IMR-90 (cell line): ENCODE measurements at regions not wholly inside any gene's neighbourhood (a gene's known extent, or its start where the extent isn't known, plus 50 kb on each side); places are given as distances from the start of the nearest gene placed in this dataset.
"Not testable (repeated sequence)": the region's sequence is repeated elsewhere in the genome, so short reads cannot be mapped to it uniquely, and the experiment has no call there.

Experiments used
- ATAC-seq: fragments of 200-7000 bp; cut with Tn5 transposase; 2 replicates; pipeline ENCODE4 v1.9.1; 2020; ENCODE audit warnings: low read depth, mild to moderate bottlenecking, moderate library complexity
- BruUV-seq: library from RNA; stranded (reverse); fragments of 400-500 nt; replicated peaks from 2 replicates; lab custom pipeline; 2021; lab: Mats Ljungman, UMichigan
- CTCF ChIA-PET: fragments of 300-600 bp; formaldehyde crosslinking; extraction: SDS; loops from one replicate; lab custom pipeline; 2021; ENCODE audit warnings: antibody characterized with exemption; lab: Yijun Ruan, JAX
- POLR2A ChIA-PET: fragments of 300-600 bp; sonication (Branson Sonifier 250); formaldehyde crosslinking; loops from one replicate; lab custom pipeline; 2022; ENCODE audit warnings: antibody characterized with exemption; ENCODE audit not compliant: unreplicated experiment; lab: Charles Lee
- DNase-seq: peaks from one replicate; pipeline ENCODE4 v3.0.0; 2013
- H2AFZ ChIP-seq: replicated peaks from 2 replicates; pipeline ENCODE3; 2013; ENCODE audit warnings: low read length, mild to moderate bottlenecking; ENCODE audit not compliant: poor library complexity
- H2AK5ac ChIP-seq: 2 replicates; pipeline ENCODE4 v1.6.1; 2013; ENCODE audit warnings: low read depth, low read length, inconsistent platforms
- H2AK9ac ChIP-seq: replicated peaks from 2 replicates; pipeline ENCODE3; 2013; ENCODE audit warnings: mild to moderate bottlenecking, low read depth, low read length, moderate library complexity; ENCODE audit not compliant: poor library complexity
- H2BK120ac ChIP-seq: 2 replicates; pipeline ENCODE4 v1.6.1; 2013; ENCODE audit warnings: low read depth, low read length, inconsistent platforms
- H2BK15ac ChIP-seq: 3 replicates; pipeline ENCODE4 v1.6.1; 2013; ENCODE audit warnings: low read depth, low read length, inconsistent platforms
- H2BK20ac ChIP-seq: 2 replicates; pipeline ENCODE4 v1.6.1; 2013; ENCODE audit warnings: low read depth, mild to moderate bottlenecking, inconsistent platforms, low read length, moderate library complexity
- H2BK5ac ChIP-seq: 2 replicates; pipeline ENCODE4 v1.6.1; 2013; ENCODE audit warnings: mild to moderate bottlenecking, low read depth, low read length, inconsistent platforms; ENCODE audit not compliant: poor library complexity, severe bottlenecking
- H3K14ac ChIP-seq: replicated peaks from 2 replicates; pipeline ENCODE4 v1.6.1; 2013; ENCODE audit warnings: low read depth, low read length, inconsistent platforms
- H3K18ac ChIP-seq: 2 replicates; pipeline ENCODE4 v1.6.1; 2013; ENCODE audit warnings: low read depth, low read length, control low read depth
- H3K23ac ChIP-seq: 2 replicates; pipeline ENCODE4 v1.6.1; 2013; ENCODE audit warnings: low read depth, low read length, inconsistent platforms
- H3K27ac ChIP-seq: 2 replicates; pipeline ENCODE4 v1.5.1; 2013; ENCODE audit warnings: mild to moderate bottlenecking, control low read depth, low read length; ENCODE audit not compliant: insufficient read depth
- H3K27me3 ChIP-seq: 2 replicates; pipeline ENCODE4 v1.6.1; 2013; ENCODE audit warnings: low read length; ENCODE audit not compliant: control insufficient read depth, insufficient read depth
- H3K36me3 ChIP-seq: 2 replicates; pipeline ENCODE4 v1.6.1; 2013; ENCODE audit warnings: low read length, mixed read lengths; ENCODE audit not compliant: control insufficient read depth, insufficient read depth
- H3K4ac ChIP-seq: 2 replicates; pipeline ENCODE4 v1.6.1; 2013; ENCODE audit warnings: low read depth, low read length, inconsistent platforms
- H3K4me1 ChIP-seq: 2 replicates; pipeline ENCODE4 v1.6.1; 2013; ENCODE audit warnings: low read length, mixed read lengths; ENCODE audit not compliant: control insufficient read depth, insufficient read depth
- H3K4me2 ChIP-seq: 2 replicates; pipeline ENCODE4 v1.6.1; 2013; ENCODE audit warnings: low read depth, mild to moderate bottlenecking, control low read depth, low read length, moderate library complexity
- H3K4me3 ChIP-seq: 2 replicates; pipeline ENCODE4 v1.5.1; 2013; ENCODE audit warnings: low read depth, mild to moderate bottlenecking, control low read depth, low read length, moderate library complexity; ENCODE audit not compliant: insufficient read depth
- H3K56ac ChIP-seq: 2 replicates; pipeline ENCODE4 v1.6.1; 2013; ENCODE audit warnings: low read length, inconsistent platforms; ENCODE audit not compliant: insufficient read depth; ENCODE audit errors: extremely low read depth
- H3K79me1 ChIP-seq, 2 experiments: 2 replicates each; pipeline ENCODE4 v1.6.1; 2013; ENCODE audit warnings: low read length in 2 of 2, inconsistent platforms in 1 of 2, low read depth in 1 of 2
- H3K9ac ChIP-seq: 2 replicates; pipeline ENCODE4 v1.6.1; 2013; ENCODE audit warnings: low read depth, low read length, control low read depth
- H3K9me1 ChIP-seq: 2 replicates; pipeline ENCODE4 v1.6.1; 2013; ENCODE audit warnings: low read length, inconsistent platforms; ENCODE audit not compliant: insufficient read depth
- H3K9me3 ChIP-seq: 2 replicates; pipeline ENCODE4 v1.6.1; 2013; ENCODE audit warnings: low read length; ENCODE audit not compliant: control insufficient read depth, insufficient read depth
- H4K20me1 ChIP-seq: 2 replicates; pipeline ENCODE4 v1.6.1; 2013; ENCODE audit warnings: low read length, inconsistent platforms; ENCODE audit not compliant: insufficient read depth
- H4K5ac ChIP-seq: 2 replicates; pipeline ENCODE4 v1.6.1; 2013; ENCODE audit warnings: mild to moderate bottlenecking, low read depth, low read length, control low read depth
- H4K8ac ChIP-seq, 2 experiments: 2 replicates each; pipeline ENCODE4 v1.6.1; 2013; ENCODE audit warnings: low read depth in 2 of 2, low read length in 2 of 2, control low read depth in 1 of 2, inconsistent platforms in 1 of 2
- H4K91ac ChIP-seq: 2 replicates; pipeline ENCODE4 v1.6.1; 2013; ENCODE audit warnings: low read depth, low read length, inconsistent platforms; ENCODE audit not compliant: insufficient read depth
- WGBS, 2 experiments: methylation state at CpG; one replicate each; pipeline versions ENCODE4 v1.1.5 to v1.1.7; 2013; ENCODE audit warnings: missing lambda C conversion rate in 2 of 2; ENCODE audit not compliant: insufficient read length in 1 of 2; ENCODE audit errors: extremely low coverage in 2 of 2; 5-methylcytosine and 5-hydroxymethylcytosine counted together
- dilution Hi-C: fragments of 300-500 bp; cut with HindIII; formaldehyde crosslinking; loops from one replicate; pipeline ENCODE4 v1.14.3; 2018; ENCODE audit warnings: low sequenced_read_pairs; ENCODE audit not compliant: unreplicated experiment
- in situ Hi-C: fragments of 300-500 bp; cut with MboI; formaldehyde crosslinking; loops from 3 replicates; pipeline ENCODE4 v1.14.3; 2019; ENCODE audit warnings: low sequenced_read_pairs, inconsistent platforms, mixed read lengths
- intact Hi-C: fragments of 100-400 bp; cut with micrococcal nuclease; formaldehyde crosslinking; loops from 2 replicates; pipeline ENCODE4 v1.10.0; 2022

DNA sequence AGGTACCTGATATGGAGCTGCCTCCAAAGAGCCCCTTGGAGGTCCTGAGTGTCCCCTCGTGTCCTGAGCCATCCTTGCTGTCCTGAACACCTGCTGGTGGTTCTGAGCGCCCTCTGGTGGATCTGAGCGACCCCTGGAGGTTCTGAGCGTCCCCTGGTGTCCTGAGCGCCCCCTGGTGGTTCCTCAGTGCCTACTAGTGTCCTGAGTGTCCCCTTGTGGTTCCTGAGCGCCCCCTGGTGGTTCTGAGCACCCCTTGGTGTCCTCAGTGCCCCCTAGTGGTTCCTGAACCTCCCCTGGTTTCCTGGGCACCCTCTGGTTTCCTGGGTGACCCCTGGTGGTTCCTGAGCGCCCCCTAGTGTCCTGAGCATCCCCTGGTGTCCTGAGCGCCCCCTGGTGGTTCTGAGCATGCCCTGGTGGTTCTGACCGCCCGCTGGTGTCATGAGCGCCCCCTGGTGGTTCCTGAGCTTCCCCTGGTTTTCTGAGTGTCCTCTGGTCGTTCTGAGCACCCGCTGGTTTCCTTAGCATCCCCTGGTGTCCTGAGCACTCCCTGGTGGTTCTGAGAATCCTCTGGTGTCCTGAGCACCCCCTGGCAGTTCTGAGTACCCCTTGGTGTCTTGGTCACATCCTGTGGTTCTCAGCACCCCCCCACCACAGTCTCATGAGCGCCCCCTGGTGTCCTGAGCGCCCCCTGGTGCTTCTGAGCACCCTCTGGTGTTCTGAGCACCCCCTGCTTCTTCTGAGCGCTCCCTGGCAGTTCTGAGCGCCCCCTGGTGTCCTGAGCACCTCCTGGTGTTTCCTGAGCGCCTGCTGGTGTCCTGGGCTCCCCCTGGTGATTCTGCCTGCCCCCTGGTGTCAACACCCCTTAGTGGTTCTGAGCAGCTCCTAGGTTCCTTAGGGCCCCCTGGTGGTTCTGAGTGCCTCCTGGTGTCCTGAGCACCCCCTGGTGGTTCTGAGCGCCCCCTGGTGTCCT, 93.0 kb downstream of the OR4M2 start:
- in situ Hi-C loops, H4K8ac ChIP-seq, POLR2A ChIA-PET, H3K14ac ChIP-seq, dilution Hi-C loops, H3K9ac ChIP-seq, H2BK5ac ChIP-seq, H3K27me3 ChIP-seq, H3K79me1 ChIP-seq, H3K4ac ChIP-seq, H3K4me3 ChIP-seq, H3K4me1 ChIP-seq, H3K4me2 ChIP-seq, H3K9me3 ChIP-seq, H2BK20ac ChIP-seq, H2AK5ac ChIP-seq, H3K56ac ChIP-seq, H4K20me1 ChIP-seq, H2AK9ac ChIP-seq, H3K27ac ChIP-seq, H3K18ac ChIP-seq, H4K5ac ChIP-seq, H3K36me3 ChIP-seq, CTCF ChIA-PET, H2BK120ac ChIP-seq, intact Hi-C loops, BruUV-seq, H3K23ac ChIP-seq, ATAC-seq, H2AFZ ChIP-seq, DNase-seq, H3K9me1 ChIP-seq, H2BK15ac ChIP-seq, H4K91ac ChIP-seq: not testable (repeated sequence)
- WGBS, 2 experiments = no CpG with 5 or more reads among the region's 19 CpGs

- H3K9me1 ChIP-seq, H3K4ac ChIP-seq, dilution Hi-C loops, H2AK9ac ChIP-seq, in situ Hi-C loops, ATAC-seq, intact Hi-C loops, H3K4me2 ChIP-seq, H3K23ac ChIP-seq, H3K14ac ChIP-seq, H2BK15ac ChIP-seq, H3K4me1 ChIP-seq, H2BK5ac ChIP-seq, H3K27me3 ChIP-seq, H3K36me3 ChIP-seq, H2AK5ac ChIP-seq, H3K56ac ChIP-seq, H3K4me3 ChIP-seq, CTCF ChIA-PET, POLR2A ChIA-PET, H3K79me1 ChIP-seq, BruUV-seq, H2AFZ ChIP-seq, H4K8ac ChIP-seq, H3K18ac ChIP-seq, H3K27ac ChIP-seq, H4K20me1 ChIP-seq, H3K9me3 ChIP-seq, H2BK20ac ChIP-seq, H2BK120ac ChIP-seq, DNase-seq, H4K91ac ChIP-seq, H3K9ac ChIP-seq, H4K5ac ChIP-seq: not testable (repeated sequence)
- WGBS, 2 experiments = no CpG with 5 or more reads among the region's 5 CpGs
Observed at GRCh38 chr15:22174088-22174487, 93.8 kb downstream of the OR4M2 start.
